CD4-positive, alpha-beta memory T cell (primary cell): ENCODE measurements at regions not wholly inside any gene's neighbourhood (a gene's known extent, or its start where the extent isn't known, plus 50 kb on each side); places are given as distances from the start of the nearest gene placed in this dataset.

Experiments
- CTCF ChIA-PET: fragments of 350-600 bp; sonication (Branson Sonifier 250); formaldehyde crosslinking; loops from one replicate; lab custom pipeline; 2021; ENCODE audit warnings: inconsistent platforms; ENCODE audit not compliant: partially characterized antibody; lab: Charles Lee
- POLR2A ChIA-PET: fragments of 350-600 bp; sonication (Branson Sonifier 250); formaldehyde crosslinking; loops from one replicate; lab custom pipeline; 2021; ENCODE audit not compliant: partially characterized antibody; lab: Charles Lee
- DNase-seq, 5 donors: peaks; one replicate each; pipeline versions ENCODE4 v3.0.0 to v3.0.0-alpha.2; 2020 to 2022; ENCODE audit warnings: mixed read lengths in 1 of 5
- H3K27ac ChIP-seq: one replicate; pipeline ENCODE4 v1.7.0; 2013; ENCODE audit warnings: low read depth, low read length
- H3K27me3 ChIP-seq: 2 replicates; pipeline ENCODE4 v1.7.0; 2013; ENCODE audit warnings: mild to moderate bottlenecking, low read length, moderate library complexity; ENCODE audit not compliant: insufficient read depth
- H3K36me3 ChIP-seq: 2 replicates; pipeline ENCODE4 v1.7.0; 2013; ENCODE audit warnings: mild to moderate bottlenecking, low read length, moderate library complexity; ENCODE audit not compliant: insufficient read depth
- H3K4me1 ChIP-seq: 2 replicates; pipeline ENCODE4 v1.7.0; 2013; ENCODE audit warnings: mild to moderate bottlenecking, low read length, moderate library complexity; ENCODE audit not compliant: insufficient read depth
- H3K4me3 ChIP-seq, 2 donors: one replicate each; pipeline ENCODE4 v1.7.0; 2013; ENCODE audit warnings: low read length in 2 of 2, mild to moderate bottlenecking in 1 of 2
- H3K9me3 ChIP-seq, 2 donors: one replicate each; pipeline ENCODE4 v1.7.0; 2013; ENCODE audit warnings: low read length in 2 of 2, control low read depth in 1 of 2; ENCODE audit not compliant: control insufficient read depth in 1 of 2
- H3K27ac Mint-ChIP-seq, 7 donors: one replicate each; pipeline ENCODE4 v1.8.0; 2020 to 2021; ENCODE audit warnings: mixed read lengths in 7 of 7, mild to moderate bottlenecking in 6 of 7, inconsistent platforms in 3 of 7, moderate library complexity in 3 of 7
- H3K27me3 Mint-ChIP-seq, 2 donors: one replicate each; pipeline ENCODE4 v1.8.0; 2020 to 2021; ENCODE audit warnings: mixed read lengths in 2 of 2
- H3K36me3 Mint-ChIP-seq, 2 donors: one replicate each; pipeline ENCODE4 v1.8.0; 2020 to 2021; ENCODE audit warnings: mixed read lengths in 2 of 2, inconsistent platforms in 1 of 2, mild to moderate bottlenecking in 1 of 2
- H3K4me1 Mint-ChIP-seq, 4 donors: one replicate each; pipeline ENCODE4 v1.8.0; 2020 to 2021; ENCODE audit warnings: mixed read lengths in 4 of 4, mild to moderate bottlenecking in 1 of 4
- H3K4me3 Mint-ChIP-seq, 8 donors: one replicate each; pipeline ENCODE4 v1.8.0; 2020 to 2021; ENCODE audit warnings: mixed read lengths in 8 of 8, mild to moderate bottlenecking in 7 of 8, moderate library complexity in 6 of 8, inconsistent platforms in 3 of 8
- H3K9me3 Mint-ChIP-seq, 8 donors: one replicate each; pipeline ENCODE4 v1.8.0; 2020 to 2021; ENCODE audit warnings: mixed read lengths in 8 of 8, mild to moderate bottlenecking in 5 of 8, inconsistent platforms in 3 of 8, moderate library complexity in 1 of 8
- intact Hi-C: fragments of 100-400 bp; cut with micrococcal nuclease; formaldehyde crosslinking; loops from one replicate; pipeline ENCODE4 v1.15.1; 2023

- Mint-ChIP-seq H3K27me3 (peaks cover 0 to 1% of the 10 kb centered on the region in 2 donors), H3K4me1 (no peaks in the 10 kb centered on the region), H3K36me3 (no peaks in the 10 kb centered on the region), H3K9me3 (no peaks in the 10 kb centered on the region), H3K4me3 (no peak overlapping the region), H3K27ac (no peak overlapping the region)
- Histone ChIP-seq H3K36me3 (no peaks in the 10 kb centered on the region), H3K4me1 (no peaks in the 10 kb centered on the region), H3K9me3 (no peaks in the 10 kb centered on the region), H3K27ac (no peak overlapping the region), H3K27me3 (no peaks in the 10 kb centered on the region), H3K4me3 (no peak overlapping the region)
- intact Hi-C loops: no loop called here
- DNase-seq: no peak
- CTCF ChIA-PET: no interaction called here
- POLR2A ChIA-PET: no interaction called here
Measured at GRCh38 chr18:10201226-10201625, 253.2 kb upstream of the APCDD1 start.

GRCh38 chr18:10201659-10202058 is 252.8 kb upstream of the APCDD1 start:
- Mint-ChIP-seq H3K9me3 (no peaks in the 10 kb centered on the region), H3K4me3 (no peak overlapping the region), H3K27me3 (peaks cover 0 to 5% of the 10 kb centered on the region in 2 donors), H3K27ac (no peak overlapping the region), H3K36me3 (no peaks in the 10 kb centered on the region), H3K4me1 (no peaks in the 10 kb centered on the region)
- H3K36me3 ChIP-seq: no peaks in the 10 kb centered on the region
- intact Hi-C loops: no loop called here
- no peaks in the 10 kb centered on the region for H3K4me1 ChIP-seq
- H3K4me3 ChIP-seq: no peak overlapping the region
- ChIA-PET POLR2A (no interaction called here), CTCF (no interaction called here)
- no peaks in the 10 kb centered on the region for H3K9me3 ChIP-seq
- no peak overlapping the region for H3K27ac ChIP-seq
- DNase-seq: no peak
- H3K27me3 ChIP-seq: no peaks in the 10 kb centered on the region

GRCh38 chr18:10202845-10203321 is 251.6 kb upstream of the APCDD1 start:
- H3K9me3 Mint-ChIP-seq: no peaks in the 10 kb centered on the region

GRCh38 chr18:10205151-10205550 is 249.3 kb upstream of the APCDD1 start:
- CTCF ChIA-PET: no interaction called here
- H3K4me1 ChIP-seq: no peaks in the 10 kb centered on the region
- POLR2A ChIA-PET: no interaction called here
- no peaks in the 10 kb centered on the region for H3K9me3 Mint-ChIP-seq
- no peaks in the 10 kb centered on the region for H3K4me1 Mint-ChIP-seq
- H3K36me3 ChIP-seq: no peaks in the 10 kb centered on the region
- H3K27ac Mint-ChIP-seq: no peak overlapping the region
- H3K4me3 ChIP-seq: no peak overlapping the region
- intact Hi-C loops: no loop called here
- no peaks in the 10 kb centered on the region for H3K36me3 Mint-ChIP-seq
- H3K9me3 ChIP-seq: no peaks in the 10 kb centered on the region
- no peaks in the 10 kb centered on the region for H3K27me3 ChIP-seq
- no peak overlapping the region for H3K4me3 Mint-ChIP-seq
- peaks cover 0 to 5% of the 10 kb centered on the region in 2 donors for H3K27me3 Mint-ChIP-seq
- DNase-seq: no peak
- H3K27ac ChIP-seq: no peak overlapping the region

More at GRCh38 chr18:10202845-10203321, 251.6 kb upstream of the APCDD1 start:
- no peaks in the 10 kb centered on the region for H3K9me3 ChIP-seq
- peaks cover 0 to 5% of the 10 kb centered on the region in 2 donors for H3K27me3 Mint-ChIP-seq
- DNase-seq: no peak
- no peak overlapping the region for H3K4me3 Mint-ChIP-seq
- ChIA-PET CTCF (no interaction called here), POLR2A (no interaction called here)
- no peaks in the 10 kb centered on the region for H3K36me3 Mint-ChIP-seq
- H3K27ac Mint-ChIP-seq: no peak overlapping the region
- H3K27ac ChIP-seq: no peak overlapping the region
- no peaks in the 10 kb centered on the region for H3K4me1 Mint-ChIP-seq
- H3K27me3 ChIP-seq: no peaks in the 10 kb centered on the region
- no peaks in the 10 kb centered on the region for H3K36me3 ChIP-seq
- intact Hi-C loops: no loop called here
- no peaks in the 10 kb centered on the region for H3K4me1 ChIP-seq
- no peak overlapping the region for H3K4me3 ChIP-seq

GRCh38 chr18:10207682-10208345 is 246.6 kb upstream of the APCDD1 start:
- H3K27ac ChIP-seq: no peak overlapping the region
- H3K27me3 ChIP-seq: no peaks in the 10 kb centered on the region
- Mint-ChIP-seq H3K27ac (no peak overlapping the region), H3K27me3 (peaks cover 0 to 5% of the 10 kb centered on the region in 2 donors), H3K4me3 (no peak overlapping the region), H3K36me3 (no peaks in the 10 kb centered on the region), H3K4me1 (no peaks in the 10 kb centered on the region), H3K9me3 (peaks cover 0 to 2% (median 0%) of the 10 kb centered on the region in 8 donors)
- no peak for DNase-seq
- H3K4me3 ChIP-seq: no peak overlapping the region
- no peaks in the 10 kb centered on the region for H3K4me1 ChIP-seq
- ChIA-PET CTCF (no interaction called here), POLR2A (no interaction called here)
- H3K9me3 ChIP-seq: no peaks in the 10 kb centered on the region
- intact Hi-C loops: no loop called here
- H3K36me3 ChIP-seq: no peaks in the 10 kb centered on the region

GRCh38 chr18:10209302-10209701 is 245.1 kb upstream of the APCDD1 start:
- ChIA-PET CTCF (no interaction called here), POLR2A (no interaction called here)
- H3K36me3 Mint-ChIP-seq: no peaks in the 10 kb centered on the region
- intact Hi-C loops: no loop called here
- H3K4me1 ChIP-seq: no peaks in the 10 kb centered on the region
- H3K36me3 ChIP-seq: no peaks in the 10 kb centered on the region
- H3K27me3 Mint-ChIP-seq: peaks cover 0 to 5% of the 10 kb centered on the region in 2 donors
- no peaks in the 10 kb centered on the region for H3K27me3 ChIP-seq
- H3K27ac Mint-ChIP-seq: no peak overlapping the region
- H3K4me3 ChIP-seq: no peak overlapping the region
- no peak for DNase-seq
- no peak overlapping the region for H3K27ac ChIP-seq
- no peak overlapping the region for H3K4me3 Mint-ChIP-seq
- H3K9me3 ChIP-seq: no peaks in the 10 kb centered on the region
- no peaks in the 10 kb centered on the region for H3K4me1 Mint-ChIP-seq
- peaks cover 0 to 2% (median 0%) of the 10 kb centered on the region in 8 donors for H3K9me3 Mint-ChIP-seq

- Mint-ChIP-seq H3K4me1 (no peaks in the 10 kb centered on the region), H3K27me3 (peaks cover 0 to 5% of the 10 kb centered on the region in 2 donors), H3K9me3 (peaks cover 0 to 3% (median 0%) of the 10 kb centered on the region in 8 donors), H3K36me3 (no peaks in the 10 kb centered on the region), H3K27ac (no peak overlapping the region), H3K4me3 (no peak overlapping the region)
- Histone ChIP-seq H3K27ac (no peak overlapping the region), H3K27me3 (no peaks in the 10 kb centered on the region), H3K36me3 (no peaks in the 10 kb centered on the region), H3K9me3 (no peaks in the 10 kb centered on the region), H3K4me3 (no peak overlapping the region), H3K4me1 (no peaks in the 10 kb centered on the region)
- ChIA-PET CTCF (no interaction called here), POLR2A (no interaction called here)
- DNase-seq: no peak
- intact Hi-C loops: no loop called here
Measured at GRCh38 chr18:10210057-10210633, 244.3 kb upstream of the APCDD1 start.
